ENCODE measurements at regions not wholly inside any gene's neighbourhood (a gene's known extent, or its start where the extent isn't known, plus 50 kb on each side); places are given as distances from the start of the nearest gene placed in this dataset.

DNA sequence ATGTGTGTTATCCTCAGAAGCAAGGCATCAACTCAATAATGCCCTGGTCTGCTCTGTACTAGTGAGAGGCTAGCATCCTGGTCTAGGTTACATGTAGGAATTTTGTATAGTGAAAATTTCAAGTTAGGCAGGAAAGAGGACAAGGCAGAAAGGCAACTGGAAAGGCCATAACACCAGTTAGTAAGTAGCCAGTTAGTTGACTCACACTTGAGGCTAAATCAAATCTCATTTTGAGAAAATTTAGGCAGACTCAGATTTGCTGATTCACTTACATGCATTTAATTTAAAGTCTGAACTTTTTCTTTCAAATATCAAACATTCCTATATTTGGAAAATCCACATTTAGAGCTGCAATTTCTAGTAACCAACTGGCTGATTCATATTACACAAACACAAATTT, 184.5 kb upstream of the TCF21 start:
- no peak overlapping the region for H3K4me3 ChIP-seq (ENCODE audit: low read length)

DNA sequence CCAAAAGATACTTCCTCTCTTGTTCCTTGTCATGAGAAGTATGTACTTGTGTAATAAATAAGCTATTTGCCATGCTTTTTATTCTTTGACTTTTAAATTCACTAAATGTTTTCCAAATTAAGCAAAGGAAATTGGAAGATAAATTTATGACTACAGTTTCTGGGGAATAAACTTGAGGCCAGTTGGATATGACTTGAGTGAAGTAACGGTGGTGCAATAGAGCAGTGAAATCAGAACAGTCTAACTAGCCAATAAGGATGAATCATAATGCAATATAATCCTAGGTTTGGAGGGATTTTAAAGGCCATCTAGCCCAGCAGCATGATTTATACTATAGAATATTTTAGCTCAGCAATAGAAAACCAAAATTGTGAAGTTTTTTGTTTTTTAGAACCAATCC, 183.8 kb upstream of the TCF21 start:
- H3K4me3 ChIP-seq (ENCODE audit: low read length) = no peak overlapping the region
- H3K9ac ChIP-seq (ENCODE audit: low read length) = no peak overlapping the region
- no peaks in the 10 kb centered on the region for H3K4me1 ChIP-seq (ENCODE audit: control insufficient read depth, insufficient read depth, low read length)
- H3K27me3 ChIP-seq (ENCODE audit: control insufficient read depth, insufficient read depth, low read length) = no peaks in the 10 kb centered on the region
- H3K36me3 ChIP-seq (ENCODE audit: control insufficient read depth, insufficient read depth, low read length) = no peaks in the 10 kb centered on the region
- no peak overlapping the region for H3K27ac ChIP-seq (ENCODE audit: low read depth, low read length)

More for the DNA sequence above, 184.5 kb upstream of the TCF21 start:
- no peaks in the 10 kb centered on the region for H3K36me3 ChIP-seq (ENCODE audit: control insufficient read depth, insufficient read depth, low read length)
- no peaks in the 10 kb centered on the region for H3K4me1 ChIP-seq (ENCODE audit: control insufficient read depth, insufficient read depth, low read length)
- H3K9ac ChIP-seq (ENCODE audit: low read length) = no peak overlapping the region
- H3K27me3 ChIP-seq (ENCODE audit: control insufficient read depth, insufficient read depth, low read length) = no peaks in the 10 kb centered on the region
- H3K27ac ChIP-seq (ENCODE audit: low read depth, low read length) = no peak overlapping the region

DNA sequence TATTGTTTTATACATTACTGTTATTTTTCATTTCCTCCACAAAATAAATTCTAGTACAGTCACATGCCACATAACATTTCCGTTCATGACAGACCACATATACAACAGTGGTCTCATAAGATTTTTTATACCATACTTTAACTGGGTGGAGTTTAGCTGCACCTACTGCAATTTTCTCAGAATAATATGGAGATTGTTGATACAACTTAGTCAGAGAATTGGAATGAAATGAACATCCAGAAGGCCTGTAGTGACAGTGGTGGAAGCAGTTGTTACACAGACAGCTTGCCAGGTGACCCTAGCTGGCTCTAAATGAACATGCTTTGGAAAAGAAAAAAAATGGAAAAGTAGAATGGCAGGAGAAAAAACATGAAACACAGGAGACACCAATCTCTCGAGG, 183.2 kb upstream of the TCF21 start:
- Histone ChIP-seq H3K4me3 (ENCODE audit: low read length) (no peak overlapping the region), H3K27me3 (ENCODE audit: control insufficient read depth, insufficient read depth, low read length) (no peaks in the 10 kb centered on the region), H3K4me1 (ENCODE audit: control insufficient read depth, insufficient read depth, low read length) (no peaks in the 10 kb centered on the region), H3K27ac (ENCODE audit: low read depth, low read length) (no peak overlapping the region), H3K36me3 (ENCODE audit: control insufficient read depth, insufficient read depth, low read length) (no peaks in the 10 kb centered on the region), H3K9ac (ENCODE audit: low read length) (no peak overlapping the region)

DNA sequence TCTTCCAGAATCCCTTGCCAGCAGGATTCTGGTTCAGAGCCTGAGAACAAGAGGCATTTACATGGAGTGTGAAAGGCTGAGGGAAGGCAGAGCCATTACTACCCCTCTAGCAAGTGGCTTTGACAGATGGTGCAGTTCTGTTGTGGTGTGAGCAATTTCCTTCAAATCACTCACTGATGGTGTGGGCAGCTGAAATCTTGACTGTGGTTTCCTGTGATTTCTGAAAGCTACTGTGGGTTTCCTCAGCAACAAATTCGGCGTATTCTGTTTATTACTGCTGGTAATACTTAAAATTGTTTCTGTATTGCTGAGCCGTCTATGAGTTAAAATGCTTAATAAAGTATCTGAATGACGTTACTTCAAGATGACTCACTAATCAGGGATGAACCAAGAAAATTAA, 181.5 kb upstream of the TCF21 start:
- H3K27me3 ChIP-seq (ENCODE audit: control insufficient read depth, insufficient read depth, low read length) = no peaks in the 10 kb centered on the region
- no peak overlapping the region for H3K27ac ChIP-seq (ENCODE audit: low read depth, low read length)
- H3K4me3 ChIP-seq (ENCODE audit: low read length) = no peak overlapping the region
- no peaks in the 10 kb centered on the region for H3K36me3 ChIP-seq (ENCODE audit: control insufficient read depth, insufficient read depth, low read length)
- no peaks in the 10 kb centered on the region for H3K4me1 ChIP-seq (ENCODE audit: control insufficient read depth, insufficient read depth, low read length)
- no peak overlapping the region for H3K9ac ChIP-seq (ENCODE audit: low read length)

DNA sequence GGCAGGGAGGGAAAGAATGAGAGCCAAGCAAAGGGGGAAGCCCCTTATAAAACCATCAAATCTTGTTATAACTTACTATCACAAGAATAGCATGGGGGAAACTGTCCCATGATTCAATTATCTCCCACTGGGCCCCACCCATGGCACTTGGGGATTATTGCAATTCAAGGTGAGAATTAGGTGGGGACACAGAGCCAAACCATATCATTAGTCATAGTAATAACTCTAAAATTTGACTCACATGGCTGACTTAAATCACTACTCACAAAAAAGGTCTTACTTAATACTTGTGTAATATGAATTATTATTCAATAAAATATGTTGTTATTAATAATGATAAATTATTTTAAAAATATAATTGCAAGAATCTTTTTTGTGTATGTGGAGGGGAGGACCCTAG, 178.1 kb upstream of the TCF21 start:
- no peaks in the 10 kb centered on the region for H3K4me1 ChIP-seq (ENCODE audit: control insufficient read depth, insufficient read depth, low read length)
- no peak overlapping the region for H3K9ac ChIP-seq (ENCODE audit: low read length)
- H3K27ac ChIP-seq (ENCODE audit: low read depth, low read length) = no peak overlapping the region
- no peaks in the 10 kb centered on the region for H3K27me3 ChIP-seq (ENCODE audit: control insufficient read depth, insufficient read depth, low read length)
- no peak overlapping the region for H3K4me3 ChIP-seq (ENCODE audit: low read length)
- no peaks in the 10 kb centered on the region for H3K36me3 ChIP-seq (ENCODE audit: control insufficient read depth, insufficient read depth, low read length)

DNA sequence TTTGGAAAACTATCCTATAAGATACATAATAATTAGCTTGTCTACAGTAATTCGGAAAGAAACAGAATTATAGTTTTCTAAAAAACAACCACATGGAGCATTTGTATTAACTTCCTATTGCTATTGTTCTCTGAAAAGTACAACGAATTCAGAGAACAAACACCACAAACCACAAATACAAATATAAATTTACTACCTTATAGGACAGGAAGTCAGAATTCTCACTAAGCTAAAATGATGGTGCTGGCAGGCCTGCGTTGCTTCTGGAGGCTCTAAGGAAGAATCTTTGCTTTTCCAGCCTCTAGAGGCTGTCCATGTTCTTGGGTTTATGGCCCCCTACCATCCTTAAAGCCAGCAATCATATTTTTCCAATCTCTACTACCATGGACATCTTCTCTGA, 173.6 kb upstream of the TCF21 start:
- Histone ChIP-seq H3K4me3 (ENCODE audit: low read length) (no peak overlapping the region), H3K27me3 (ENCODE audit: control insufficient read depth, insufficient read depth, low read length) (no peaks in the 10 kb centered on the region), H3K36me3 (ENCODE audit: control insufficient read depth, insufficient read depth, low read length) (no peaks in the 10 kb centered on the region), H3K9ac (ENCODE audit: low read length) (no peak overlapping the region), H3K27ac (ENCODE audit: low read depth, low read length) (no peak overlapping the region), H3K4me1 (ENCODE audit: control insufficient read depth, insufficient read depth, low read length) (no peaks in the 10 kb centered on the region)

DNA sequence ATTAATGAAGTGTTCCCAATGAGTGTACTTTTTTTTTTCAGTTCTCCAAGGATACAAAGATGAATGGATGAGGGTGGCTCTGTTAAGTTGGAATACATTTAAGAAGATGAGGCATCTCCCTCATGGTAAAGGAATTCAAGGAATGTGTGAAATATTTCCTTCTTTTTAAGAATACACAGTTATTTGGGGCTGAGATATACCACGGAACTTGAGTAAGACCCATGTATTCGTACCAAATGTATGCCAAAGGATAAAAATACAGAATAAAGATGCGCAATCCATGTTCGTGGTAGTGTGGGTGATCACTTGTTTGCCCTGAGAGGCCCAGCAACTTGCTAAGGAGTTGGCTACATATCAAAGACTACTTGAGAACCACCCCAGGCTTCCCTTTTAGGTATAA, 164.2 kb upstream of the TCF21 start:
- H3K27ac ChIP-seq (ENCODE audit: low read depth, low read length) = no peak overlapping the region
- H3K9ac ChIP-seq (ENCODE audit: low read length) = no peak overlapping the region
- no peak overlapping the region for H3K4me3 ChIP-seq (ENCODE audit: low read length)
- H3K36me3 ChIP-seq (ENCODE audit: control insufficient read depth, insufficient read depth, low read length) = no peaks in the 10 kb centered on the region
- H3K27me3 ChIP-seq (ENCODE audit: control insufficient read depth, insufficient read depth, low read length) = no peaks in the 10 kb centered on the region
- no peaks in the 10 kb centered on the region for H3K4me1 ChIP-seq (ENCODE audit: control insufficient read depth, insufficient read depth, low read length)

DNA sequence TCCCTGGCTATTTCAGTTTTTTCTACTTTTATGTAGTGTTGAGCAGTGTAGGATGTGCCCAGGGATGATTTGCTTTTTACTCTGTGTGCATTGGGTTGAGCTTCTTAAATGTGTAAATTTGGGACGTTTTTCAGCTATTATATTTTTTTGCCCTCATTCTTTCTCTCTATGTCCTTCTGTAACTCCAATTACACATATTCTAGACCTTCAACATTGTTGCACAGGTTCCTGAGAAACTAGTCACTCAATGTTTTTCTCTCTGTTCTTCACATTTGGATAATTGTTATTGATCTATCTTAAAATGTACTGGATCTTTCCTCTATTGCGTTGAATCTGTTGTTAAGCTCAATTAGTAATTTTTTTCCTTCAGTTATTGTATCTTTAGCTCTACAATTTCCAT, 162.7 kb upstream of the TCF21 start:
- no peaks in the 10 kb centered on the region for H3K4me1 ChIP-seq (ENCODE audit: control insufficient read depth, insufficient read depth, low read length)
- H3K9ac ChIP-seq (ENCODE audit: low read length) = no peak overlapping the region
- no peak overlapping the region for H3K27ac ChIP-seq (ENCODE audit: low read depth, low read length)
- no peaks in the 10 kb centered on the region for H3K36me3 ChIP-seq (ENCODE audit: control insufficient read depth, insufficient read depth, low read length)
- H3K27me3 ChIP-seq (ENCODE audit: control insufficient read depth, insufficient read depth, low read length) = no peaks in the 10 kb centered on the region
- no peak overlapping the region for H3K4me3 ChIP-seq (ENCODE audit: low read length)

DNA sequence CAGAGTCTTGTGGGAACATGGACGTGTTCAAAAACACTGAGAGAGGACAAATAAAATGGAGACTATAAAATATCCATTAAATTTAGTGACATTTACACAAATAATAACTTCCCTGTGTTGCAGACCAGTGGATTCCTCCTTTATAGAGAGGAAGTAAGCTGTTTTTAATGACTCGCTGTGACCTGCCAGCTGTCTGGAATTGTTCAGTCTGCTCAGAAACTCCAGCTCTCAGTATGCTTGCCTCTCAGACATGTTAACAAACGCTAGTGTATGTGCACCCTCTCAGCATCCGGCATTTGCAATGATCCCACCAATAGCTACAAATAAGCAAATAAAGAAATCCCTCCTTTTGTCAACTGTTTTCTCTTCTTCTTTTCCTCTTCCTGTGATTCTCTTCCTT, 158.0 kb upstream of the TCF21 start:
- Histone ChIP-seq H3K36me3 (ENCODE audit: control insufficient read depth, insufficient read depth, low read length) (no peaks in the 10 kb centered on the region), H3K27me3 (ENCODE audit: control insufficient read depth, insufficient read depth, low read length) (no peaks in the 10 kb centered on the region), H3K4me3 (ENCODE audit: low read length) (no peak overlapping the region), H3K4me1 (ENCODE audit: control insufficient read depth, insufficient read depth, low read length) (no peaks in the 10 kb centered on the region), H3K27ac (ENCODE audit: low read depth, low read length) (no peak overlapping the region), H3K9ac (ENCODE audit: low read length) (no peak overlapping the region)

DNA sequence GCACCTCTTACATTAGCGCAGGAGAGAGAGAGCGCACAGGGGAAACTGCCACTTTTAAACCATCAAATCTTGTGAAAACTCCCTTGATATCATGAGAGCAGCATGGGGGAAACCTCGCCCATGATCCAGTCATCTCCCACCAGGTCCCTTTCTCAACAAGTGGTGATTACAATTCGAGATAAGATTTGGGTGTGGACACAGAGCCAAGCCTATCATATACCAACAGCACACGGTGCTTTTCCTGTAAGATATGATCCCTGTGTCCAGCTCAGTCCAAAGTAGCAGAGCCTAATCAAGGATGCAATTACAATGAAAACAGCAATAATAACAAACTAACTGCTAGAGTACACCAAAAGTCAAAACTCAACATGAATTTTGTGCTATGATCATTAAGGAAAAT, 148.7 kb upstream of the TCF21 start:
- no peak overlapping the region for H3K27ac ChIP-seq (ENCODE audit: low read depth, low read length)
- no peaks in the 10 kb centered on the region for H3K36me3 ChIP-seq (ENCODE audit: control insufficient read depth, insufficient read depth, low read length)
- H3K9ac ChIP-seq (ENCODE audit: low read length) = no peak overlapping the region
- no peak overlapping the region for H3K4me3 ChIP-seq (ENCODE audit: low read length)
- no peaks in the 10 kb centered on the region for H3K27me3 ChIP-seq (ENCODE audit: control insufficient read depth, insufficient read depth, low read length)
- H3K4me1 ChIP-seq (ENCODE audit: control insufficient read depth, insufficient read depth, low read length) = no peaks in the 10 kb centered on the region

DNA sequence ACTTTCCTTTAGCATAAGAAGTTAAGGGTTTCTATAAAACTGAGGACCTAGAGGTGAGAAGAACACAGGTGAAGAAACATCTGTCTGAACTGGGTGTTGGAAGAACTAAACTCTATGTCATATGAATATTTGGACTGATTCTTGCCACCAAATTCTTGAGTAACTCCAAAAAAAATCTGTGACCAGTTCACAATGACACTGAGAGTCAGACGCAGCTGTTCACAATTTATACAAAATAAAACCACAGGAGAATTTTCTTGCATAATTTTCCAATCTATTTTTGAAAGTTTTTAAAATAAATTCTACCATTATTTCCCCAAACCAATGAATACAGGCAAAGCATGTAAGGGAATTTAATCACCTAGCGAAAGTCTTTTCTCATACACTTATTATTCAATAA, 148.1 kb upstream of the TCF21 start:
- Histone ChIP-seq H3K27me3 (ENCODE audit: control insufficient read depth, insufficient read depth, low read length) (no peaks in the 10 kb centered on the region), H3K4me1 (ENCODE audit: control insufficient read depth, insufficient read depth, low read length) (no peaks in the 10 kb centered on the region), H3K9ac (ENCODE audit: low read length) (no peak overlapping the region), H3K27ac (ENCODE audit: low read depth, low read length) (no peak overlapping the region), H3K4me3 (ENCODE audit: low read length) (no peak overlapping the region), H3K36me3 (ENCODE audit: control insufficient read depth, insufficient read depth, low read length) (no peaks in the 10 kb centered on the region)

DNA sequence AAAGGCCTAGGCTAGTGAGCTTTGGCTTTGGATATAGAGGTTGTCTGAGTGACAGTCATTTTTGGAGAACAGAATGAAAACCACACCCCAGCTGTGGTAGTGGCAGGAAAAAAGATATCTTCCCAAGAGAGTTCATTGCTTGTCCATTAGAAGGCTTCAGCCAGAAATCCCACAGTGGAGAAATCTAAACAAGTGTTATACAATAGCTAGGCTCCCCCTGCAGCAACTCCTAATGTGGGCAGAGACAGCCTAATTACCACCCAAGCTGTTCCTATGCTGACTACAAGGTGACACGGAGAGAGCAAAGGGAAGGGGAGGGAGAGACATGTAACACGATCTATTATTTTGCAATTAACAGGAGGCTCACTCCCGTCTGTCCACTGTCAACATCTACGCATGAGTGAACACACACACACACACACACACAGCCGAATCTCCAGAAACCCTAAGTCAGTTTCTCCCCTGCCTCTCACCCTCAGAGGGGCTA, 147.5 kb upstream of the TCF21 start:
- Histone ChIP-seq H3K4me3 (ENCODE audit: low read length) (no peak overlapping the region), H3K9ac (ENCODE audit: low read length) (no peak overlapping the region), H3K27ac (ENCODE audit: low read depth, low read length) (no peak overlapping the region), H3K4me1 (ENCODE audit: control insufficient read depth, insufficient read depth, low read length) (no peaks in the 10 kb centered on the region), H3K36me3 (ENCODE audit: control insufficient read depth, insufficient read depth, low read length) (no peaks in the 10 kb centered on the region), H3K27me3 (ENCODE audit: control insufficient read depth, insufficient read depth, low read length) (no peaks in the 10 kb centered on the region)

DNA sequence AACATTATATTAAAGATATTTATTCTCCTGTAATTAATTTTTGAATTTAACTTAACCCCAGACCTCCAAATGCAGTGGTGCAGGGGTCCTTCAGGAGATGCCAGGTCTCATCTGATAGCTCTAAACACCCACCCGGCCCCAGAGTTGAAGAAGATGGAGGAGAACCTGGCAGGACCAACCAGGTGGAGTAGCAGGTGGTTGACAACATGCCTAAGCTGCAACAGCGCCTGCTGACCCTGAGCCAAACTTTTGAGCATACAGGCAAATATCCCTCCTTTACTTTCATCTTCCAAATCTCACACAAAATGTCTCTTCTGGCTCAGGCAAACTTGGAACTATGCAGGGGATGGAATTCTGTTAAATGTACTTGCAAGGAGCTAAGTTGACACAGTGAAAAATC, 145.3 kb upstream of the TCF21 start:
- Histone ChIP-seq H3K27ac (ENCODE audit: low read depth, low read length) (no peak overlapping the region), H3K9ac (ENCODE audit: low read length) (no peak overlapping the region), H3K4me3 (ENCODE audit: low read length) (no peak overlapping the region), H3K27me3 (ENCODE audit: control insufficient read depth, insufficient read depth, low read length) (no peaks in the 10 kb centered on the region), H3K36me3 (ENCODE audit: control insufficient read depth, insufficient read depth, low read length) (no peaks in the 10 kb centered on the region), H3K4me1 (ENCODE audit: control insufficient read depth, insufficient read depth, low read length) (no peaks in the 10 kb centered on the region)

DNA sequence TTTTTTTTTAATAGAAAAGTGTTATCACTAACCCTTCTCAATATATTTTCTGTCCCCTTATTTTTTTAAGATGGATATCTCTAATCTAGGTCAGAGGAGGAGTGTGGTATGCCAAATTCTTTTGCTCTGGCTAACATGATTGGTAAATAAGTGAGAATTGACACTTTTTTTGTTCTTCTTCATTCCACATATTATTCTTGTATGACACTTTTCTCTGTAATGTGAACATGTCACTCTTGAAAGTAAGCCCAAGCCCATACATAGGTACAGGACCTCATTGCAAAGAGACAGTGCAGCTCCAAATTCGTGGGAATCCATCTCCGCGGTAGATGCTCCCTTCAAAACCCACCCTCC, 142.5 kb upstream of the TCF21 start:
- Histone ChIP-seq H3K27ac (ENCODE audit: low read depth, low read length) (no peak overlapping the region), H3K9ac (ENCODE audit: low read length) (no peak overlapping the region), H3K4me1 (ENCODE audit: control insufficient read depth, insufficient read depth, low read length) (no peaks in the 10 kb centered on the region), H3K4me3 (ENCODE audit: low read length) (no peak overlapping the region), H3K36me3 (ENCODE audit: control insufficient read depth, insufficient read depth, low read length) (no peaks in the 10 kb centered on the region), H3K27me3 (ENCODE audit: control insufficient read depth, insufficient read depth, low read length) (no peaks in the 10 kb centered on the region)

All from rectal smooth muscle tissue (tissue), 1 donor.